HK-2 (cell line): ENCODE measurements at regions not wholly inside any gene's neighbourhood (a gene's known extent, or its start where the extent isn't known, plus 50 kb on each side); places are given as distances from the start of the nearest gene placed in this dataset.
"Not testable (repeated sequence)": the region's sequence is repeated elsewhere in the genome, so short reads cannot be mapped to it uniquely, and the experiment has no call there.

Experiments
- DNase-seq: peaks from one replicate; pipeline ENCODE4 v3.0.0-alpha.2; 2018; ENCODE audit not compliant: unreplicated experiment

- DNase-seq, result not testable (repeated sequence)
These were observed 54.8 kb upstream of the ZNF717 start for GRCh38 chr3:75840160-75840559.

DNA sequence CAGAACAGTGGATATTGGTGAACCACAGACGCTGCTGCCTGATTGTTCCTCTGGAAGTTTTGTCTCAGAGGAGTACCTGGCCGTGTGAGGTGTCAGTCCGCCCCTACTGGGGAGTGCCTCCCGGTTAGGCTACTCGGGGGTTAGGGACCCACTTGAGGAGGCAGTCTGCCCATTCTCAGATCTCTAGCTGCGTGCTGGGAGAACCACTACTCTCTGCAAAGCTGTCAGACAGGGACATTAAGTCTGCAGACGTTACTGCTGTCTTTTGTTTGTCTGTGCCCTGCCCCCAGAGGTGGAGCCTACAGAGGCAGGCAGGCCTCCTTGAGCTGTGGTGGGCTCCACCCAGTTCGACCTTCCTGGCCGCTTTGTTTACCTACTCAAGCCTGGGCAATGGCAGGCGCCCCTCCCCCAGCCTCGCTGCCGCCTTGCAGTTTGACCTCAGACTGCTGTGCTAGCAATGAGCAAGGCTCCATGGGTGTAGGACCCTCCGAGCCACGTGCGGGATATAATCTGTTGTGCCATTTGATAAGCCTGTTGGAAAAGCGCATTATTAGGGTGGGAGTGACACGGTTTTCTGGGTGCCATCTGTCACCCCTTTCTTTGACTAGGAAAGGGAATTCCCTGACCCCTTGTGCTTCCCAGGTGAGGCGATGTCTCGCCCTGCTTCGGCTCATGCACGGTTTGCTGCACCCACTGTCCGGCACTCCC lies 65.1 kb upstream of the ZNF717 start:
- not testable (repeated sequence) for DNase-seq

- no peak for DNase-seq
These were observed 77.8 kb upstream of the ZNF717 start for GRCh38 chr3:75863130-75863529.

- no peak for DNase-seq
These were observed 78.5 kb upstream of the ZNF717 start for GRCh38 chr3:75863878-75864277.

DNA sequence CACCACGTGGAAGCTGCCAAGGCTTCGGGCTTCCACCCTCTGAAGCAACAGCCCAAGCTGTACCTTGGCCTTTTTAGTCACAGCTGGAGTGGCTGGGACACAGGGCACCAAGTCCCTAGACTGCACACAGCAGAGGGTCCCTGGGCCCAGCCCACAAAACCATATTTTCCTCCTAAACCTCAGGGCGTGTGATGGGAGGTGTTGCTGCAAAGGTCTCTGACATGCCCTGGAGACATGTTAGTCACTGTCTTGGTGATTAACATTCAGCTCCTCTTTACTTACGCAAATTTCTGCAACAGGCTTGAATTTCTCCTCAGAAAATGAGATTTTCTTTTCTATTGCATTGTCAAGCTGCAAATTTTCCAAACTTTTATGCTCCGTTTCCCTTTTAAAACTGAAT lies 98.4 kb upstream of the ZNF717 start:
- not testable (repeated sequence) for DNase-seq

DNA sequence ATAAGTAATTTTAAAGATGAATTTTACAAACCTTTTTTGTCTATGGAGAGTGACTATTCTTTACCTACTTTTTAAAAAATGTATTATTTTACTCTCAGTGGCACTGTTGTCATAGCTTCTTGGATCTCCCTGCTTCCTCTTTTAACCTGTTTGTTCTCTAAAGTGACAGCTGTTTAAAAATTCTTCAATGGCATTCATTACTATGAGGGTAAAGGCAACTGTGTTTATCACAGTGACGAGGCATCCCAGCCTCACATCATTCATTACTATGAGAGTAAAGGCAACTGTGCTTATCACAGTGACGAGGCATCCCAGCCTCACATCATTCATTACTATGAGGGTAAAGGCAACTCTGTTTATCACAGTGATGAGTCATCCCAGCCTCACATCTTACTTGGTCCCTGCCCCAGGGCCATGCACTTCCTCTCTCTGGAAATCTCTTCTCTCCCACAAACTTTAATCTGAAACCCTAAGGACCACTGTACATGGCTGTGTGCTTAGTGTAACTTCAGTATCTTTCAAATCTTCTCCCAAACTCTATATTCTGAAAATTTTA lies 101.7 kb upstream of the ZNF717 start:
- no peak for DNase-seq

DNA sequence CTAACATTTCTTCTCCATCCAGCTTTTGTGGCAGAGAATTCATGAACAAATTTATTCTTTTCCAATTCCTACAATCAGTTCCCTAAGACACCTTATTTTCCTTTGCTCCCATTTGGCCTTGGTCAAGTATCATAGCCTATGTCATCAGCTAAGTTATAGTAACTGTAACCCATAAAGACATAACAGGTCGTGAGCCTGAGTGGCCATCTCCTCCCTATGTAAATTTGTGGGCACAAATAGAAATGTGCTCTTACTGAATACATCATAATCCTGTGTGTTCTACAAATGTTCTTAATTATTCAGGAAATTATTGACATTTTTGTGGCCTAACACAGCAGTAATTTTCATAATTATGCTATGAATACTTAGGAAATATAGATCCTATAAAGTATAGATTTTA lies 108.9 kb upstream of the ZNF717 start:
- DNase-seq, result no peak

DNA sequence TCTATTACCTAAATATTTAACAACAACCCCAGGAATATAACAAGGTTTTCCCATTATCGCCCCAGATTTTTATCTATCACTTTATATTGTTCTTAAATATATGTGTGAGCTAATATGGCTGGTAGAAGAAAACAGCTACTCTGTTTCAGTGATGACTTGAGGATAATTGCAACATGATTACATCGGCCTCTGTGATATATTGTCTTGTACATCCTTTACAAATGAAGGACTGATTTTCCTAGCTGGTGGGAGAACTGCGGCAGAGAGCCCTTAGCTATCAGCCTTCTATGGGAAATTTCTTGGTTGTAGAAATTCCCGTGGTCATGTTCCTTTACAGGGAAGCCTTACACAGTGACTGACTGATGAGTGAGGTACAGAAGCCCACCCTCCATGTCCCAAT lies 110.9 kb upstream of the ZNF717 start:
- DNase-seq, result no peak

DNA sequence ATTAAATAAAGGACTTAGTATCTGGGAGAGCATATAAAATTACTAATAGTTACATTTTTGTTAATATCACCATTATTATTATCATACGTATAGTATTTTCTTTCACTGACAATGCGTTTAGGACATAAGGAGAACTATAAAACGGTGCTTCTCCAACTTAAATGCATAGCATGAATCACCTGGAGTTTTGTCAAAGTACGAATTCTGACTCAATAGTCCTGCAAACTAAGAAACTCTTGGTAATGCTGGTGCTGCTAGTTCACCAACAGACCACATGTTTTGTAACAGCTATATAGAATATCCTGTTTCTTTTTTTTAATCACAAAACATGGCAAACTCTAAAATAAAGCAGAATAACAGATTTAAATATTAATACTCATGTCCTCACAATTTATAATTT lies 116.1 kb upstream of the ZNF717 start:
- not testable (repeated sequence) for DNase-seq

GRCh38 chr3:75906555-75907112 lies 121.3 kb upstream of the ZNF717 start:
- peak; percentile 53 for DNase-seq

DNA sequence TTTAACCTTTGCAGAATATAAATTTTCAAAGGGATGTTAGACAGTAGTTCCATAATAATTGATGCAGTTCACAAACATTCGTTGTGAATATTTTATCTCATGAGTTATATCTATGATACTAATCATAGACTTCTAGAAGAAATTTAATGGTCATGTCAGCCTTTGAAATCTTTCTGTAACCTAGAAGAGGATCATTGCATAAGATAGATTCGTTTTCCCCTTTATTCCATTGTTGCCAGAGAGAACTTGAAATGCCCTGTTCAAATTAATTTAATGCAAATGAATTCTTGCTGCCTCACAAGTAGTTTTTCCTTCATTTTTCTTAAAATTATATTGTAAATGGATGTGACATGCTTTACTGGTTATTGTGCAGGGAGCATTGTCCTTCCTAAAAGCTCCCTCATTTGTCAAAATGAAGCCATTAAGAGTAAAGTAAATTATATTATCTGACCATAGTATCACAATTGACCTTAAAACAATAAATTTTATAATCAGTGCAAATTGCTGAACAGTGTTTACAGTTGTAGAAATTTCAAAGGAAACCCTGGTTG lies 128.5 kb upstream of the ZNF717 start:
- DNase-seq, result no peak

- DNase-seq, result not testable (repeated sequence)
These were observed 129.4 kb upstream of the ZNF717 start for GRCh38 chr3:75914741-75915140.

- no peak for DNase-seq
These were observed 153.6 kb upstream of the ZNF717 start for GRCh38 chr3:75938921-75939320.

DNA sequence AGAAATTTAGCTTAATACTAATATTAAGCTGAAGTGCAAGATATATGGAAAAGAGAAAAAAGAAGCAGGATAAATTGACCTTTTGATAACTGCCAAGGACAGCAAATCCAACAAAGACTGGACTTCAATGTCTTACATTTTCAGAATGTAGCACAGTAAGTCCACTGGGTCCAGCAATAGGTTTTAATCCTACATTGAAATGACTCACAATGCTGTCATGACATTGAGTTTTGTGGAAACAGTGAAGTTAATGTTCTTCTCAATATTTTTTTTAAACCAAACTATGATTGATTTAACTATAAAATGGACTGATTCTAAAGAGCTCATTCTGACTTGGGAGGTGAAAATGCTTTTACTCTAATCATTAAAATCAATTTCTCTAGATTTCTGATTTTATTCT lies 166.6 kb upstream of the ZNF717 start:
- no peak for DNase-seq

- DNase-seq, result not testable (repeated sequence)
These were observed 174.7 kb upstream of the ZNF717 start for GRCh38 chr3:75960031-75960430.

- not testable (repeated sequence) for DNase-seq
These were observed 176.7 kb upstream of the ZNF717 start for GRCh38 chr3:75962054-75962453.

GRCh38 chr3:75967071-75967470 lies 181.7 kb upstream of the ZNF717 start:
- no peak for DNase-seq

- DNase-seq, result no peak
These were observed 193.3 kb upstream of the ZNF717 start for GRCh38 chr3:75978686-75979085.

- DNase-seq, result no peak
These were observed 196.1 kb upstream of the ZNF717 start for GRCh38 chr3:75981401-75981800.

DNA sequence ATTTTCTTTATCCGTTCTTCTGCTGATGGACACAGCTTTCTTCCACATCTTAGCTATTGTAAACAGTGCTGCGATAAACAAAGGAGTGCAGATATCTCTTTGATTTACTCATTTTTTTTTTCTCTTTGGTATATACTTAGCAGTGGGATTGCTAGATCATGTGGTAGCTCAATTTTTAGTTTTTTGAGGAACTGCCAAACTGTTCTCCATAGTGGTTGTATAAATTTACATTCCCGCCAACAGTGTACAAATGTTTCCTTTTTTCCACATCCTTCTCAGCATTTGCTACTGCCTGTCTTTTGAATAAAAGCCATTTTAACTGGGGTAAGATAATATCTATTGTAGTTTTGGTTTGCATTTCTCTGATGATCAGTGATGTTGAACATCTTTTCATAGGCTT lies 196.8 kb upstream of the ZNF717 start:
- DNase-seq, result no peak

GRCh38 chr3:75983111-75983510 lies 197.8 kb upstream of the ZNF717 start:
- no peak for DNase-seq

GRCh38 chr3:75983609-75984290 lies 198.4 kb upstream of the ZNF717 start:
- DNase-seq, result no peak

DNA sequence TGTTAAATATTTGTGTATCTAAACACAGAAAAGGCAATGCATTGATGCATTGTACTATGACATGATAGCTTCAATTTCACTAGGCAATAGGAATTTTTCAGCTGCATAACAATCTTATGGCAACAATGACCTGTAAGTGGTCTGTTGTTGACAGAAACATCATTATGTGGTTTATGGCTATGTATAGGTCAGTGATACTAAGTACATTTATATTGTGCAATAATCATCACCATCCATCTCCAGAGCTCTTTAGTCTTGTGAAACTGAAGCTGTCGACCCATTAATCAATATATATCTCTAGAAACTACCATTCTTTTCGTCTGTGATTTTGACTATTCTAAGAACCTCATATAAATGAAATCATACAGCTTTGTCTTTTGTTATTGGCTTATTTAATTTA lies 200.1 kb upstream of the ZNF717 start:
- no peak for DNase-seq
